Neural progenitor cell (in vitro differentiated cells): ENCODE measurements at regions not wholly inside any gene's neighbourhood (a gene's known extent, or its start where the extent isn't known, plus 50 kb on each side); places are given as distances from the start of the nearest gene placed in this dataset.

Source experiments
- DNase-seq: peaks from one replicate; pipeline ENCODE4 v3.0.0-alpha.2; 2016; ENCODE audit warnings: low spot score
- H2AFZ ChIP-seq: fragments of 200-600 bp; sonication (generic); replicated peaks from 2 replicates; pipeline ENCODE4 v1.6.1; 2016; ENCODE audit warnings: antibody characterized with exemption
- H3F3A ChIP-seq: fragments of 200-600 bp; sonication (generic); 2 replicates; pipeline ENCODE4 v1.6.1; 2016; ENCODE audit warnings: antibody characterized with exemption, low read depth
- H3K27ac ChIP-seq: fragments of 200-600 bp; sonication (generic); 2 replicates; pipeline ENCODE4 v1.5.1; 2016; ENCODE audit warnings: mild to moderate bottlenecking
- H3K27me3 ChIP-seq: fragments of 200-600 bp; sonication (generic); 2 replicates; pipeline ENCODE4 v1.6.1; 2016; ENCODE audit warnings: mild to moderate bottlenecking, moderate library complexity
- H3K36me3 ChIP-seq: fragments of 200-600 bp; sonication (generic); 2 replicates; pipeline ENCODE4 v1.5.1; 2016
- H3K4me1 ChIP-seq: fragments of 200-600 bp; sonication (generic); 2 replicates; pipeline ENCODE4 v1.6.1; 2016; ENCODE audit warnings: mixed run types
- H3K4me2 ChIP-seq: fragments of 200-600 bp; sonication (generic); 2 replicates; pipeline ENCODE4 v1.6.1; 2016
- H3K4me3 ChIP-seq: fragments of 200-600 bp; sonication (generic); 2 replicates; pipeline ENCODE4 v1.5.1; 2016
- H3K79me2 ChIP-seq: fragments of 200-600 bp; sonication (generic); 2 replicates; pipeline ENCODE4 v1.6.1; 2016; ENCODE audit warnings: low read depth
- H3K9ac ChIP-seq: fragments of 200-600 bp; sonication (generic); 2 replicates; pipeline ENCODE4 v1.6.1; 2016
- H3K9me3 ChIP-seq: fragments of 200-600 bp; sonication (generic); 2 replicates; pipeline ENCODE4 v1.5.1; 2016; ENCODE audit warnings: low read depth
- H4K20me1 ChIP-seq: fragments of 200-600 bp; sonication (generic); 2 replicates; pipeline ENCODE4 v1.6.1; 2016; ENCODE audit warnings: low read depth
- H3K27ac Mint-ChIP-seq: 3 replicates; pipeline ENCODE4 v1.8.0; 2021; ENCODE audit warnings: mixed read lengths
- H3K27me3 Mint-ChIP-seq: 2 replicates; pipeline ENCODE4 v1.8.0; 2022; ENCODE audit warnings: low read depth, mild to moderate bottlenecking, inconsistent platforms, moderate library complexity, mixed read lengths; ENCODE audit not compliant: insufficient read depth
- H3K36me3 Mint-ChIP-seq: 3 replicates; pipeline ENCODE4 v1.8.0; 2021; ENCODE audit warnings: mixed read lengths
- H3K4me1 Mint-ChIP-seq: 3 replicates; pipeline ENCODE4 v1.8.0; 2021; ENCODE audit warnings: mixed read lengths
- H3K4me3 Mint-ChIP-seq: 3 replicates; pipeline ENCODE4 v1.8.0; 2021; ENCODE audit warnings: mild to moderate bottlenecking, moderate library complexity, mixed read lengths
- H3K9me3 Mint-ChIP-seq: 3 replicates; pipeline ENCODE4 v1.8.0; 2020; ENCODE audit warnings: mixed read lengths
- CTCF ChIP-seq: fragments of 200-600 bp; sonication (generic); IDR thresholded peaks from 2 replicates; pipeline ENCODE4 v1.5.1; 2017; ENCODE audit warnings: antibody characterized with exemption, mild to moderate bottlenecking
- EZH2 ChIP-seq: fragments of 200-600 bp; sonication (generic); IDR thresholded peaks from 2 replicates; pipeline ENCODE4 v1.6.1; 2017; ENCODE audit warnings: antibody characterized with exemption, mild to moderate bottlenecking, moderate library complexity
- EZH2phosphoT487 ChIP-seq: fragments of 200-600 bp; sonication (generic); IDR thresholded peaks from 2 replicates; pipeline ENCODE4 v1.6.1; 2017; ENCODE audit warnings: antibody characterized with exemption

DNA sequence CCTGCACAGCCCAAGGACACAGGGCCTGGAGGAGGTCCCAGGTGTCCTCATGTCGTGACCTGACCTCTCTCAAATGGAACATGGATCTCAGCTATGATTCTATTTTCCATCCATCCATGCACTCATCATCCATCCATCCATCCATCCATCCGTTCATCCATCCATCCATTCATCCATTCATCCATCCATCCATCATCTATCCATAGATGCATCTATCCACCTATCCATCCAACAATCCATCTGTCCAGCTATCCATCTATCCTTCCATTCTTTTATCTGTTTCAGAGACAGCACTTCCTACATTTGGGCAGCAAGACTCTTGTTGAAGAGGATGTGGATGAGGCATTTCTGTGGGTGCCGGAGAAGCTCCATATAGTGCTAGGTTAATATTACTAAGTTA is 86.7 kb downstream of the SCGB2B2 start:
- no peak overlapping the region for H3K9ac ChIP-seq

GRCh38 chr19:34589730-34590129 is 87.2 kb downstream of the SCGB2B2 start:
- H4K20me1 ChIP-seq, result no peaks in the 10 kb centered on the region
- Mint-ChIP-seq H3K27me3 (peaks cover 9% of the 10 kb centered on the region), H3K9me3 (peaks cover 2% of the 10 kb centered on the region), H3K4me3 (no peak overlapping the region), H3K4me1 (no peaks in the 10 kb centered on the region), H3K27ac (no peak overlapping the region), H3K36me3 (no peaks in the 10 kb centered on the region)
- H2AFZ ChIP-seq, result no peak overlapping the region
- no peak overlapping the region for H3K27ac ChIP-seq
- H3K36me3 ChIP-seq, result no peaks in the 10 kb centered on the region
- no peak overlapping the region for H3K9ac ChIP-seq
- no peak for TF ChIP-seq EZH2
- TF ChIP-seq CTCF, result no peak
- TF ChIP-seq EZH2phosphoT487, result no peak
- no peak overlapping the region for H3K4me3 ChIP-seq
- no peaks in the 10 kb centered on the region for H3K9me3 ChIP-seq
- DNase-seq, result no peak
- H3K79me2 ChIP-seq, result no peaks in the 10 kb centered on the region
- H3K4me2 ChIP-seq, result no peak overlapping the region
- H3F3A ChIP-seq, result no peaks in the 10 kb centered on the region
- H3K27me3 ChIP-seq, result no peaks in the 10 kb centered on the region
- no peaks in the 10 kb centered on the region for H3K4me1 ChIP-seq

More for the DNA sequence above, 86.7 kb downstream of the SCGB2B2 start:
- peaks cover 4% of the 10 kb centered on the region for H3K9me3 Mint-ChIP-seq
- Histone ChIP-seq H4K20me1 (no peaks in the 10 kb centered on the region), H3K4me2 (no peak overlapping the region), H3K4me3 (no peak overlapping the region), H3K9me3 (no peaks in the 10 kb centered on the region), H3K36me3 (no peaks in the 10 kb centered on the region), H3K4me1 (no peaks in the 10 kb centered on the region), H3K79me2 (no peaks in the 10 kb centered on the region), H3F3A (no peaks in the 10 kb centered on the region), H2AFZ (no peak overlapping the region), H3K27ac (no peak overlapping the region), H3K27me3 (no peaks in the 10 kb centered on the region)
- H3K27ac Mint-ChIP-seq, result no peak overlapping the region
- no peak overlapping the region for H3K4me3 Mint-ChIP-seq
- H3K4me1 Mint-ChIP-seq, result no peaks in the 10 kb centered on the region
- no peaks in the 10 kb centered on the region for H3K36me3 Mint-ChIP-seq
- DNase-seq, result no peak
- TF ChIP-seq CTCF (no peak), EZH2 (no peak), EZH2phosphoT487 (no peak)
- peaks cover 9% of the 10 kb centered on the region for H3K27me3 Mint-ChIP-seq

- Mint-ChIP-seq H3K36me3 (no peaks in the 10 kb centered on the region), H3K9me3 (peaks cover 2% of the 10 kb centered on the region), H3K4me3 (peak overlapping the region; percentile 75), H3K27me3 (peaks cover 8% of the 10 kb centered on the region), H3K4me1 (no peaks in the 10 kb centered on the region), H3K27ac (no peak overlapping the region)
- DNase-seq, result no peak
- no peak overlapping the region for H3K9ac ChIP-seq
- H3K4me1 ChIP-seq, result no peaks in the 10 kb centered on the region
- H3K4me2 ChIP-seq, result no peak overlapping the region
- H3K4me3 ChIP-seq, result no peak overlapping the region
- no peaks in the 10 kb centered on the region for H3F3A ChIP-seq
- TF ChIP-seq EZH2 (no peak), EZH2phosphoT487 (no peak), CTCF (no peak)
- H4K20me1 ChIP-seq, result no peaks in the 10 kb centered on the region
- no peaks in the 10 kb centered on the region for H3K27me3 ChIP-seq
- no peaks in the 10 kb centered on the region for H3K79me2 ChIP-seq
- H3K9me3 ChIP-seq, result no peaks in the 10 kb centered on the region
- no peaks in the 10 kb centered on the region for H3K36me3 ChIP-seq
- H3K27ac ChIP-seq, result no peak overlapping the region
- no peak overlapping the region for H2AFZ ChIP-seq
Observed at GRCh38 chr19:34588846-34589245, 88.1 kb downstream of the SCGB2B2 start.
